ENCODE measurements at regions not wholly inside any gene's neighbourhood (a gene's known extent, or its start where the extent isn't known, plus 50 kb on each side); places are given as distances from the start of the nearest gene placed in this dataset.

GRCh38 chr4:122244764-122245163 is 92.6 kb downstream of the BLTP1 start:
- Histone ChIP-seq H3K18ac (ENCODE audit: insufficient read length, low read depth, low read length) (no peak overlapping the region), H3K79me1 (ENCODE audit: insufficient read depth, low read depth, low read length, poor library complexity, severe bottlenecking) (no peaks in the 10 kb centered on the region), H3K27me3 (ENCODE audit: insufficient read depth, low read length) (no peaks in the 10 kb centered on the region), H3K4me1 (ENCODE audit: insufficient read depth, low read length) (no peaks in the 10 kb centered on the region), H2BK15ac (ENCODE audit: low read depth, low read length) (no peak overlapping the region), H4K8ac (replicated peaks; ENCODE audit: insufficient read length, low read depth, low read length) (no peak overlapping the region), H3T11ph (ENCODE audit: low read length) (no peak overlapping the region), H3K23me2 (ENCODE audit: insufficient read length, low read depth, low read length, poor library complexity, severe bottlenecking) (no peaks in the 10 kb centered on the region), H2BK120ac (ENCODE audit: low read depth, low read length, poor library complexity, severe bottlenecking) (no peak overlapping the region), H2BK5ac (ENCODE audit: insufficient read length, low read length) (no peak overlapping the region), H3K79me2 (ENCODE audit: insufficient read depth, low read length) (no peaks in the 10 kb centered on the region), H3K9ac (ENCODE audit: extremely low read depth, insufficient read length, low read length) (no peak overlapping the region), H4K5ac (ENCODE audit: insufficient read length, low read depth, low read length) (no peak overlapping the region), H2BK20ac (ENCODE audit: low read depth, low read length, poor library complexity, severe bottlenecking) (no peak overlapping the region), H2AK5ac (ENCODE audit: insufficient read length, low read length) (no peak overlapping the region), H3K9me3 (ENCODE audit: control insufficient read depth, low read depth, low read length) (no peaks in the 10 kb centered on the region), H4K91ac (ENCODE audit: insufficient read length, low read depth, low read length) (no peak overlapping the region), H3K14ac (ENCODE audit: insufficient read depth, low read length) (no peak overlapping the region), H2BK12ac (ENCODE audit: insufficient read length, low read depth, low read length) (no peak overlapping the region), H3K4ac (ENCODE audit: low read depth, low read length) (no peak overlapping the region), H2AFZ (ENCODE audit: low read length) (no peak overlapping the region), H3K56ac (ENCODE audit: insufficient read length, low read depth, low read length) (no peak overlapping the region), H3K23ac (ENCODE audit: insufficient read length, low read depth, low read length) (no peak overlapping the region), H3K4me2 (ENCODE audit: insufficient read depth, insufficient read length, low read length) (no peak overlapping the region), H3K27ac (ENCODE audit: insufficient read length, low read depth, low read length) (no peak overlapping the region), H4K20me1 (ENCODE audit: control insufficient read depth, insufficient read depth, insufficient read length) (no peaks in the 10 kb centered on the region)
- H3K27ac Mint-ChIP-seq, result no peak overlapping the region
- no peak overlapping the region for H3K4me3 Mint-ChIP-seq
- TF ChIP-seq CTCF (conservative IDR thresholded peaks at IDR 0.05), result no peak
- H3K36me3 Mint-ChIP-seq (ENCODE audit: insufficient read depth in 1 of 3, low read depth in 3 of 3), result peaks cover 0 to 26% (median 7%) of the 10 kb centered on the region in 3 experiments; a peak in 4 of 7 replicates
- no peaks in the 10 kb centered on the region for H3K4me1 Mint-ChIP-seq
- H3K9me3 Mint-ChIP-seq, result no peaks in the 10 kb centered on the region
- no CpG with 5 or more reads among the region's 3 CpGs for WGBS (ENCODE audit: extremely low coverage, insufficient read length, low lambda C conversion rate)
- DNase-seq, result no peak
- no peaks in the 10 kb centered on the region for H3K27me3 Mint-ChIP-seq (ENCODE audit: low read depth)

Measured in H9 (cell line).